ENCODE measurements at regions not wholly inside any gene's neighbourhood (a gene's known extent, or its start where the extent isn't known, plus 50 kb on each side); places are given as distances from the start of the nearest gene placed in this dataset.

DNA sequence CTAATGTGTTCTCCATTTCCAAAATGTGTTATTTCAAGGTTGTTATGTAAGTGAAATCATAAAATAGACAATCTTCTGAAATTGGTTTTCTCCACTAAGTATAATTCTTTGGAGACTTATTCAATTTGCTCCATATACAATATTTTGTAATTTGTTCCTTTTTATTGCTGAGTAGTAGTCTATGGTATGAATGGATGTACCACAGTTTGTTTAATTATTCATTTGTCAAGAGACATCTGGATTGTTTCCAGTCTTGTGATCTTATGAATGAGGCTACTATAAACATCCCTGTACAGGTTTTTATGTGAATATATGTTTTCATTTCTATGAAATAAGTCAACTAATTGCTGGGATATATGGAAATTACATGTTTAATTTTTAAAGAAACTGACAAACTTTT is 652.6 kb upstream of the PLXNA2 start:
- no peaks in the 10 kb centered on the region for H3K9me3 ChIP-seq (ENCODE audit: control insufficient read depth, insufficient read depth, low read depth, low read length)
- no peaks in the 10 kb centered on the region for H3K4me1 ChIP-seq (ENCODE audit: control insufficient read depth, insufficient read depth, low read length)
- ChIA-PET POLR2A (no interaction called here), CTCF (no interaction called here)
- H3K27ac ChIP-seq (ENCODE audit: extremely low read depth, low read depth, low read length), result no peak overlapping the region
- no peaks in the 10 kb centered on the region for H3K36me3 ChIP-seq (ENCODE audit: control insufficient read depth in 2 of 2, insufficient read depth in 1 of 2, low read length in 2 of 2)
- TF ChIP-seq ZBTB7A (tag by site-specific recombination; IDR thresholded peaks at IDR 0.05; ENCODE audit: low read depth), result no peak
- TF ChIP-seq, protein P1, sequence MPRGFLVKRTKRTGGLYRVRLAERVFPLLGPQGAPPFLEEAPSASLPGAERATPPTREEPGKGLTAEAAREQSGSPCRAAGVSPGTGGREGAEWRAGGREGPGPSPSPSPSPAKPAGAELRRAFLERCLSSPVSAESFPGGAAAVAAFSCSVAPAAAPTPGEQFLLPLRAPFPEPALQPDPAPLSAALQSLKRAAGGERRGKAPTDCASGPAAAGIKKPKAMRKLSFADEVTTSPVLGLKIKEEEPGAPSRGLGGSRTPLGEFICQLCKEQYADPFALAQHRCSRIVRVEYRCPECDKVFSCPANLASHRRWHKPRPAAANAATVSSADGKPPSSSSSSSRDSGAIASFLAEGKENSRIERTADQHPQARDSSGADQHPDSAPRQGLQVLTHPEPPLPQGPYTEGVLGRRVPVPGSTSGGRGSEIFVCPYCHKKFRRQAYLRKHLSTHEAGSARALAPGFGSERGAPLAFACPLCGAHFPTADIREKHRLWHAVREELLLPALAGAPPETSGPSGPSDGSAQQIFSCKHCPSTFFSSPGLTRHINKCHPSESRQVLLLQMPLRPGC (tag by site-specific recombination; IDR thresholded peaks at IDR 0.05), result no peak
- TF ChIP-seq ZNF423 (tag by site-specific recombination; IDR thresholded peaks at IDR 0.05), result no peak
- no peak for TF ChIP-seq ZBTB48 (tag by site-specific recombination; IDR thresholded peaks at IDR 0.05)
- no peak for TF ChIP-seq HOXD13 (CRISPR knock-in tag; IDR thresholded peaks at IDR 0.05; ENCODE audit: borderline replicate concordance)
- no peak for TF ChIP-seq ZNF776 (tag by site-specific recombination; IDR thresholded peaks at IDR 0.05; ENCODE audit: borderline replicate concordance)
- TF ChIP-seq, protein P2, sequence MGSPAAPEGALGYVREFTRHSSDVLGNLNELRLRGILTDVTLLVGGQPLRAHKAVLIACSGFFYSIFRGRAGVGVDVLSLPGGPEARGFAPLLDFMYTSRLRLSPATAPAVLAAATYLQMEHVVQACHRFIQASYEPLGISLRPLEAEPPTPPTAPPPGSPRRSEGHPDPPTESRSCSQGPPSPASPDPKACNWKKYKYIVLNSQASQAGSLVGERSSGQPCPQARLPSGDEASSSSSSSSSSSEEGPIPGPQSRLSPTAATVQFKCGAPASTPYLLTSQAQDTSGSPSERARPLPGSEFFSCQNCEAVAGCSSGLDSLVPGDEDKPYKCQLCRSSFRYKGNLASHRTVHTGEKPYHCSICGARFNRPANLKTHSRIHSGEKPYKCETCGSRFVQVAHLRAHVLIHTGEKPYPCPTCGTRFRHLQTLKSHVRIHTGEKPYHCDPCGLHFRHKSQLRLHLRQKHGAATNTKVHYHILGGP (tag by site-specific recombination; IDR thresholded peaks at IDR 0.05), result no peak
- TF ChIP-seq, protein P3, sequence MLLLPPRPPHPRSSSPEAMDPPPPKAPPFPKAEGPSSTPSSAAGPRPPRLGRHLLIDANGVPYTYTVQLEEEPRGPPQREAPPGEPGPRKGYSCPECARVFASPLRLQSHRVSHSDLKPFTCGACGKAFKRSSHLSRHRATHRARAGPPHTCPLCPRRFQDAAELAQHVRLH (tag by site-specific recombination; IDR thresholded peaks at IDR 0.05), result no peak
- TF ChIP-seq, protein P4, sequence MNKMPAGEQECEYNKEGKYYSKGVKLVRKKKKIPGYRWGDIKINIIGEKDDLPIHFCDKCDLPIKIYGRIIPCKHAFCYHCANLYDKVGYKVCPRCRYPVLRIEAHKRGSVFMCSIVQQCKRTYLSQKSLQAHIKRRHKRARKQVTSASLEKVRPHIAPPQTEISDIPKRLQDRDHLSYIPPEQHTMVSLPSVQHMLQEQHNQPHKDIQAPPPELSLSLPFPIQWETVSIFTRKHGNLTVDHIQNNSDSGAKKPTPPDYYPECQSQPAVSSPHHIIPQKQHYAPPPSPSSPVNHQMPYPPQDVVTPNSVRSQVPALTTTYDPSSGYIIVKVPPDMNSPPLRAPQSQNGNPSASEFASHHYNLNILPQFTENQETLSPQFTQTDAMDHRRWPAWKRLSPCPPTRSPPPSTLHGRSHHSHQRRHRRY (tag by site-specific recombination; IDR thresholded peaks at IDR 0.05), result no peak
- no peak for TF ChIP-seq KLF8 (tag by site-specific recombination; IDR thresholded peaks at IDR 0.05)
- TF ChIP-seq ZFP41 (tag by site-specific recombination; IDR thresholded peaks at IDR 0.05; ENCODE audit: borderline replicate concordance), result no peak
- TF ChIP-seq ZNF221 (tag by site-specific recombination; IDR thresholded peaks at IDR 0.05; ENCODE audit: borderline replicate concordance), result no peak
- TF ChIP-seq ZNF549 (tag by site-specific recombination; IDR thresholded peaks at IDR 0.05), result no peak
- no peak for TF ChIP-seq ZNF560 (tag by site-specific recombination; IDR thresholded peaks at IDR 0.05; ENCODE audit: borderline replicate concordance)
- TF ChIP-seq, protein P5, sequence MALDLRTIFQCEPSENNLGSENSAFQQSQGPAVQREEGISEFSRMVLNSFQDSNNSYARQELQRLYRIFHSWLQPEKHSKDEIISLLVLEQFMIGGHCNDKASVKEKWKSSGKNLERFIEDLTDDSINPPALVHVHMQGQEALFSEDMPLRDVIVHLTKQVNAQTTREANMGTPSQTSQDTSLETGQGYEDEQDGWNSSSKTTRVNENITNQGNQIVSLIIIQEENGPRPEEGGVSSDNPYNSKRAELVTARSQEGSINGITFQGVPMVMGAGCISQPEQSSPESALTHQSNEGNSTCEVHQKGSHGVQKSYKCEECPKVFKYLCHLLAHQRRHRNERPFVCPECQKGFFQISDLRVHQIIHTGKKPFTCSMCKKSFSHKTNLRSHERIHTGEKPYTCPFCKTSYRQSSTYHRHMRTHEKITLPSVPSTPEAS (tag by site-specific recombination; IDR thresholded peaks at IDR 0.05), result no peak
- H3K4me3 ChIP-seq (ENCODE audit: low read depth, low read length), result no peak overlapping the region

DNA sequence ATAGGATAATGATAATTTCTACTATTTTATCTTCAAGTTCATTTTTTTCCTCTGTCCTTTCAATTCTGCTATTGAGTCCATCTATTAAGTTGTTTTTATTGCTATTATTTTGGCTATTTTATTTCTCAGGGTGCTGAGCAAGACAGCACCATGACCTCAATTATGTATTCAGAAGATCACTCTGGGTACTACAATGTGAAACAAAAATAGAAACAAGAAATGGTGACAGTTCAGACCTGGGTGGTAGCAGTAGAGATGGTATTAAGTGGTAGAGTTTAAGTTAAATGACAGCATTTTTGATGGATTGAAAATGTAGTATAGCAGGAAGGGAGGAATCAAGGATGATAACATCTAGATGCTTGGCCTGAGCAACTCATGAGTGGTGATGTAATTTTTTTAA is 655.3 kb upstream of the PLXNA2 start:
- Histone ChIP-seq H3K4me1 (ENCODE audit: control insufficient read depth, insufficient read depth, low read length) (no peaks in the 10 kb centered on the region), H3K4me3 (ENCODE audit: low read depth, low read length) (no peak overlapping the region), H3K9me3 (ENCODE audit: control insufficient read depth, insufficient read depth, low read depth, low read length) (no peaks in the 10 kb centered on the region), H3K36me3 (ENCODE audit: control insufficient read depth in 2 of 2, insufficient read depth in 1 of 2, low read length in 2 of 2) (no peaks in the 10 kb centered on the region), H3K27ac (ENCODE audit: extremely low read depth, low read depth, low read length) (no peak overlapping the region)
- ChIA-PET POLR2A (no interaction called here), CTCF (no interaction called here)
- no peak for TF ChIP-seq SCRT1 (tag by site-specific recombination; IDR thresholded peaks at IDR 0.05; ENCODE audit: borderline replicate concordance)
- TF ChIP-seq ZNF146 (tag by site-specific recombination; IDR thresholded peaks at IDR 0.05), result no peak
- TF ChIP-seq, protein P6, sequence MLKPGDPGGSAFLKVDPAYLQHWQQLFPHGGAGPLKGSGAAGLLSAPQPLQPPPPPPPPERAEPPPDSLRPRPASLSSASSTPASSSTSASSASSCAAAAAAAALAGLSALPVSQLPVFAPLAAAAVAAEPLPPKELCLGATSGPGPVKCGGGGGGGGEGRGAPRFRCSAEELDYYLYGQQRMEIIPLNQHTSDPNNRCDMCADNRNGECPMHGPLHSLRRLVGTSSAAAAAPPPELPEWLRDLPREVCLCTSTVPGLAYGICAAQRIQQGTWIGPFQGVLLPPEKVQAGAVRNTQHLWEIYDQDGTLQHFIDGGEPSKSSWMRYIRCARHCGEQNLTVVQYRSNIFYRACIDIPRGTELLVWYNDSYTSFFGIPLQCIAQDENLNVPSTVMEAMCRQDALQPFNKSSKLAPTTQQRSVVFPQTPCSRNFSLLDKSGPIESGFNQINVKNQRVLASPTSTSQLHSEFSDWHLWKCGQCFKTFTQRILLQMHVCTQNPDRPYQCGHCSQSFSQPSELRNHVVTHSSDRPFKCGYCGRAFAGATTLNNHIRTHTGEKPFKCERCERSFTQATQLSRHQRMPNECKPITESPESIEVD (tag by site-specific recombination; IDR thresholded peaks at IDR 0.05), result no peak
- TF ChIP-seq, protein P7, sequence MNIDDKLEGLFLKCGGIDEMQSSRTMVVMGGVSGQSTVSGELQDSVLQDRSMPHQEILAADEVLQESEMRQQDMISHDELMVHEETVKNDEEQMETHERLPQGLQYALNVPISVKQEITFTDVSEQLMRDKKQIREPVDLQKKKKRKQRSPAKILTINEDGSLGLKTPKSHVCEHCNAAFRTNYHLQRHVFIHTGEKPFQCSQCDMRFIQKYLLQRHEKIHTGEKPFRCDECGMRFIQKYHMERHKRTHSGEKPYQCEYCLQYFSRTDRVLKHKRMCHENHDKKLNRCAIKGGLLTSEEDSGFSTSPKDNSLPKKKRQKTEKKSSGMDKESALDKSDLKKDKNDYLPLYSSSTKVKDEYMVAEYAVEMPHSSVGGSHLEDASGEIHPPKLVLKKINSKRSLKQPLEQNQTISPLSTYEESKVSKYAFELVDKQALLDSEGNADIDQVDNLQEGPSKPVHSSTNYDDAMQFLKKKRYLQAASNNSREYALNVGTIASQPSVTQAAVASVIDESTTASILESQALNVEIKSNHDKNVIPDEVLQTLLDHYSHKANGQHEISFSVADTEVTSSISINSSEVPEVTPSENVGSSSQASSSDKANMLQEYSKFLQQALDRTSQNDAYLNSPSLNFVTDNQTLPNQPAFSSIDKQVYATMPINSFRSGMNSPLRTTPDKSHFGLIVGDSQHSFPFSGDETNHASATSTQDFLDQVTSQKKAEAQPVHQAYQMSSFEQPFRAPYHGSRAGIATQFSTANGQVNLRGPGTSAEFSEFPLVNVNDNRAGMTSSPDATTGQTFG (tag by site-specific recombination; IDR thresholded peaks at IDR 0.05; ENCODE audit: borderline replicate concordance), result no peak
- TF ChIP-seq MZF1 (tag by site-specific recombination; IDR thresholded peaks at IDR 0.05; ENCODE audit: borderline replicate concordance), result no peak
- no peak for TF ChIP-seq ZNF501 (tag by site-specific recombination; IDR thresholded peaks at IDR 0.05)
- no peak for TF ChIP-seq ZNF426 (tag by site-specific recombination; IDR thresholded peaks at IDR 0.05)
- no peak for TF ChIP-seq ZNF830 (tag by site-specific recombination; IDR thresholded peaks at IDR 0.05; ENCODE audit: low read depth)
- TF ChIP-seq, protein P8, sequence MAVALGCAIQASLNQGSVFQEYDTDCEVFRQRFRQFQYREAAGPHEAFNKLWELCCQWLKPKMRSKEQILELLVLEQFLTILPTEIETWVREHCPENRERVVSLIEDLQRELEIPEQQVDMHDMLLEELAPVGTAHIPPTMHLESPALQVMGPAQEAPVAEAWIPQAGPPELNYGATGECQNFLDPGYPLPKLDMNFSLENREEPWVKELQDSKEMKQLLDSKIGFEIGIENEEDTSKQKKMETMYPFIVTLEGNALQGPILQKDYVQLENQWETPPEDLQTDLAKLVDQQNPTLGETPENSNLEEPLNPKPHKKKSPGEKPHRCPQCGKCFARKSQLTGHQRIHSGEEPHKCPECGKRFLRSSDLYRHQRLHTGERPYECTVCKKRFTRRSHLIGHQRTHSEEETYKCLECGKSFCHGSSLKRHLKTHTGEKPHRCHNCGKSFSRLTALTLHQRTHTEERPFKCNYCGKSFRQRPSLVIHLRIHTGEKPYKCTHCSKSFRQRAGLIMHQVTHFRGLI (tag by site-specific recombination; IDR thresholded peaks at IDR 0.05), result no peak
